ENCODE measurements at regions not wholly inside any gene's neighbourhood (a gene's known extent, or its start where the extent isn't known, plus 50 kb on each side); places are given as distances from the start of the nearest gene placed in this dataset.
"Not testable (repeated sequence)": the region's sequence is repeated elsewhere in the genome, so short reads cannot be mapped to it uniquely, and the experiment has no call there.

- DNase-seq (ENCODE audit: low spot score) = no peak
Measured at GRCh38 chr14:38716926-38717325, 386.1 kb downstream of the SEC23A start.

GRCh38 chr14:38710881-38711280 is 392.2 kb downstream of the SEC23A start:
- no peak for DNase-seq (ENCODE audit: low spot score)

DNA sequence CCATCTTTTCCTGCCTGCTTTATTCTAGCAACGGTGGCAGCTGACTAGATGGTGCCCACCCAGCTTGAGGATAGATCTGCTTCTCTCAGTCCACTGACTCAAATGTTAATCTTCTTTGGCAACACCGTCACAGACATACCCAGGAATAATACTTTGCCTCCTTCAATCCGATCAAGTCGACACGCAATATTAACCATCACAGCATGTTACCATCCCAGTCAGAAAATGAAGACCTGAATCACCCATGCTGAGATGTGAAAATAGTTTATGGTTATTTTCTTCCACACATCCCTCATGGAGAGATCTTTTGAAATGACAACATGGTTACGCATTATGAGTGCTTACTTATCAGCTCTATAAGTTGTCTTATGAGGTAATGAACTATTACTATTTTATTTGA is 392.8 kb downstream of the SEC23A start:
- DNase-seq (ENCODE audit: low spot score) = no peak

DNA sequence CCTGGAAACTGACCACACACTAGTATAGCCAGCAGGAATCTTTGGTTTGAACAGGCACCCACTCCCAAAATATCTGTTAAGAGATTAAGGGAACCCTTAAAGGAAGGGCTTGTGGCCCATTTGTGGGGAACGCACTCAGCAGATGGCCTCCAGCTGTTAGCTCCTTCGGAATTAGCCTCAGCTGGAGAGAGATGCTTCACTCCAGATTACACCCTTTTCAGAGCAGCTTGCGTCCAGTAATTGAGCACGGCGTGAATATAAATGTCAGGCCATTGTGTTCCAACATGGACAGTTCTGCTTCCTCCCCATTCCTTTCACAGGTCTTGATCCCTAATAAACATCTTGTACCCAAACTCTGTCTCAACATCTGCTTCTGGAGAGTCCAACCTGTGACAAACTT is 397.8 kb downstream of the SEC23A start:
- no peak for DNase-seq (ENCODE audit: low spot score)

GRCh38 chr14:38704220-38704619 is 398.8 kb downstream of the SEC23A start:
- no peak for DNase-seq (ENCODE audit: low spot score)

DNA sequence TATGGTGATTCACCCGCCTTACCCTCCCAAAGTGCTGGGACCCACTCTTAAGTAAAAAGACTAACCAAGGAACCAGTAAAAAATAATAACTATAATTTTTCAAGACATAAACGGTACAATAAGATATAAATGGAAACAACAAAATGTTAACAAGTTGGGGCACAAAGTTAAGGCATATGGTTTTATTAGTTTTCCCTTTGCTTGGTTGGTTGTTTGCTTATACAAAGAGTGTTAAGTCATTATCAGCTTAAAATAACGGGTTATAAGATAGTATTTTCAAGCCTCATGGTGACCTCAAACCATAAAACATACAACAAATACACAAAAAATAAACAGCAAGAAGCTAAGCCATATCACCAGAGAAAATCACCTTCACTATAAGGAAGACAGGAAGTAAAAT is 406.1 kb downstream of the SEC23A start:
- no peak for DNase-seq (ENCODE audit: low spot score)

DNA sequence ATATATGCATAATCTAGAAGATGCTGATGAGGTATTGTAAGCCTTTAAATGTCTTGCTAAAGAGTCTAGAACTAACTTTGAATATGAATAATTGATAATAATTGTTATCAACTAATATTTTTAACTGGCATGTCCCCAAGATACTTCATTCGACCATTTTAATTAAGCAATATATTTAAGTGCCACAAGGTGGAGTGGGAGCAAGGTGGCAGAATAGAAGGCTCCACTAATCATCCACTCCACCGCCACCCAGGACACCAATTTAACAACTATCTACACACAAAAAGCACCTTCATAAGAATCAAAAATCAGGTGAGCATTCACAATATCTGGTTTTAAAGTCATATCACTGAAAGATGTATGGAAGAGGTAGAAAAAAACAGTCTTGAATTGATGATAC is 409.6 kb downstream of the SEC23A start:
- DNase-seq (ENCODE audit: low spot score) = no peak

GRCh38 chr14:38669027-38669426 is 413.1 kb upstream of the CLEC14A start:
- DNase-seq (ENCODE audit: low spot score) = no peak

- no peak for DNase-seq (ENCODE audit: low spot score)
Measured at GRCh38 chr14:38663382-38663781, 407.5 kb upstream of the CLEC14A start.

DNA sequence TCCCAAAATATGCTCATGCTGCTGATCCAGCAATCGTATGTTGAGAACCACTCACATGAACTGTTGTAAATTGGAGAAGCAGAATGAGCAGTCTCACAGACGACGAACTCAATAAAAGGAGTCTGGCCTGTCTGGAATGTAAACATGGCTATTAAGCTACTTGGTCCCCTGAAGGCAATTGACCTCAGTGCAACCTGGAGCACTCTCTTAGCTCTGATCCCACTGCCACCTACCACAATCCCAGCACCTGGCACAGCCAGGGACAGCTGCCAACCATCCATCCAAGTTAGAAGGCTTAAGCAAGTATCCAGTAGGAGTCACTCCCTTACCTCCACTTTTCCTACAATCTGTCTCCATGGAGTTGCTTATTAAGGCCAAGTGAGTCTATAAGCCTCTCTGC is 406.9 kb upstream of the CLEC14A start:
- no peak for DNase-seq (ENCODE audit: low spot score)

- DNase-seq (ENCODE audit: low spot score) = no peak
Measured at GRCh38 chr14:38646391-38646790, 390.5 kb upstream of the CLEC14A start.

DNA sequence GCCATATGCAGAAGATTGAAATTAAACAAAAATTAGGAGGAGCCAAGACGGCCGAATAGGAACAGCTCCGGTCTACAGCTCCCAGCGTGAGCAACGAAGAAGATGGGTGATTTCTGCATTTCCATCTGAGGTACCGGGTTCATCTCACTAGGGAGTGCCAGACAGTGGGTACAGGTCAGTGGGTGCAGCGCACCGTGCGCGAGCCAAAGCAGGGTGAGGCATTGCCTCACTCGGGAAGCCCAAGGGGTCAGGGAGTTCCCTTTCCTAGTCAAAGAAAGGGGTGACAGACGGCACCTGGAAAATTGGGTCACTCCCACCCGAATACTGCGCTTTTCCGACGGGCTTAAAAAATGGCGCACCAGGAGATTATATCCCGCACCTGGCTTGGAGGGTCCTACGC is 379.0 kb upstream of the CLEC14A start:
- DNase-seq (ENCODE audit: low spot score) = not testable (repeated sequence)

- no peak for DNase-seq (ENCODE audit: low spot score)
Measured at GRCh38 chr14:38629412-38629811, 373.5 kb upstream of the CLEC14A start.

- no peak for DNase-seq (ENCODE audit: low spot score)
Measured at GRCh38 chr14:38627163-38627562, 371.3 kb upstream of the CLEC14A start.

DNA sequence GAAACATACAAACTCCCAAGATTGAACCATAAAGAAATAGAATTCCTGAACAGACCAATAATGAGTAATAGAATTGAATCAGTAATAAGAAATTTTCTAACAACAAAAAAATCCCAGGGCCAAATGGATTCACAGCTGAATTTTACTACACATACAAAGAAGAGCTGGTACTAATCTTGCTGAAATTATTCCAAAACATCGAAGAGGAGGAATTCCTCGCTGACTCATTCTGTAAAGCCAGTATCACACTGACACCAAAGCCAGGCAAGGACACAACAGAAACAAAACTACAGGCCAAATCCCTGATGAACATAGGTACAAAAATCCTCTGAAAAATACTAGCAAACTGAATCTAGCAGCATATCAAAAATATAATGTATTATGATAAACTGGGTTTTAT is 367.8 kb upstream of the CLEC14A start:
- DNase-seq (ENCODE audit: low spot score) = no peak

- DNase-seq (ENCODE audit: low spot score) = peak; percentile 18
Measured at GRCh38 chr14:38618514-38618913, 362.6 kb upstream of the CLEC14A start.

- no peak for DNase-seq (ENCODE audit: low spot score)
Measured at GRCh38 chr14:38616959-38617358, 361.1 kb upstream of the CLEC14A start.

DNA sequence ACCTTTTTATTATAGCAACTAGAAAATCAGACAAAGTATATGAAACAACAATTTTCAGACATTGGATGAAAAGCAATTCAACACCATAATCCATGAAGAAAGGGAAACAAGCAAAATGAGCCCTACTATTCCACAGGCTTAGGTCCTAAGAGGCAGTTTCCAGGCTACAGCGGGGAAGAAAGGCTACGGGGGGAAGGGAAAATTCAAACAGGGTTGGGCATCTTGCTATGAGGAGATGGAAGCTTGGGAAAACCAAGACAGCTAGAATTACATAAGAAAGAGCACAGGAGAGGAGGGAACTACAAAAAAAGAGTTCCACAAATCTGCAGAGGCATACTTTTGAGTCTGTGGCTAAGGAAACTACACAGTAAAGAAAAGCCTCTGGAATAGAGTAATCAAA is 356.0 kb upstream of the CLEC14A start:
- DNase-seq (ENCODE audit: low spot score) = no peak

DNA sequence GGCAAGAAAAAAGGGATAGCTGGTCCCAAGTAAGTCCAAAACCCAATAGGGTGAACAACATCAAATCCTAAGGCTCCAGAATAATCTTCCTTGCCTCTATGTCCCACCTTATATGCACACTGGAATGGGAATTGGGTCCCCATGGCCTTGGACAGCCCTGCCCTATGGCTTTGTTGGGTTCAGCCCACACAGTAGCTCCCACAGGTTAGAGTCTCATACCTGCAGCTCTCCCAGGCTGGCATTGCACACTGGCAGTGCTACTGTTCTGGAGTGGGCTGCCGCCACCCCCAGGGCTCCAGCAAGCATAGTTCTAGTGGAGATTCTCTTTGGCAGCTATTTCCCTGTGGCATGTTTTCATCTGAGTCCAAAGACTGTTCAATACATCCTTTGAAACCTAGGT is 352.4 kb upstream of the CLEC14A start:
- no peak for DNase-seq (ENCODE audit: low spot score)

DNA sequence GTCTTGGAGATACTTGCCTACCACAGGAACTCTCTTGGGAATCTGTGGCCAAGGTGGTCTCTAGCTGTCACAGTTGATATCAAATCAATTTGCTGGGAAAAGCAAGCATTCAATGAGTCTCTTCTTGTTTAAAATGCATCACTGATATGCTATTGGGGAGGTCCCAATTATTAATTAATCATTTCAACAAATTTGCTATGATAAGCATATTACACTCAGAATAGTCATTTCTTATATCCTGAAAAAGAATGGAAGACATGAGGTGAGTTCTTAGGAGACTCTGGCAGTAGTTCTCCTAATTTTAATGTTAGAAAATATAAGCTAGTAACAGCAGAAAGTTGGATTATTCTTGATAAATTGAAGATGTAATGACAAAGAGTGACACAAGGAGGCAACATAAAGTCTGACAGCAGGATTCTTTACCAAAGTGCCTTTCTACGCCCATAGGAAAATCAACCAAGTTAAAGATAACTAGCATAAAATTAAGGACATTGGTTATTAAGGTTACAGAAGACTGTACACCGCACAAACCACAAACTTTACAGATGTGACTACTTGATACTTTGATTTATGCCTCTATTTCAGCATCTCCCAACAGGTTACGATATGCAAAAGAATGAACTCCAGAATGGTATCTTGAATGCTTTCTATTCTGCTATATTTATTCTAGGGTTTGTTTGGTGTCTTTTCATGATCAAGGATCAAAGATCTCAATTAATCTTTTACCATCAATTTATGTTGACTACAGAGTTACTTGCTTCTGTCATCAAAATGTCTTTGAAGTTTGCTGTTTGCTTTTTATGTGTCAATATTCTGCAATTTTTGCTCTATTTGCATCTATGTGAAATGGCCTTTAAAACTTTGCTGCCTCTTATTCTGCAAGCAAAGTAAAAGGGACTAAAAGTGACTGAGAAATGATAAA is 349.6 kb upstream of the CLEC14A start:
- DNase-seq (ENCODE audit: low spot score) = peak; percentile 3

DNA sequence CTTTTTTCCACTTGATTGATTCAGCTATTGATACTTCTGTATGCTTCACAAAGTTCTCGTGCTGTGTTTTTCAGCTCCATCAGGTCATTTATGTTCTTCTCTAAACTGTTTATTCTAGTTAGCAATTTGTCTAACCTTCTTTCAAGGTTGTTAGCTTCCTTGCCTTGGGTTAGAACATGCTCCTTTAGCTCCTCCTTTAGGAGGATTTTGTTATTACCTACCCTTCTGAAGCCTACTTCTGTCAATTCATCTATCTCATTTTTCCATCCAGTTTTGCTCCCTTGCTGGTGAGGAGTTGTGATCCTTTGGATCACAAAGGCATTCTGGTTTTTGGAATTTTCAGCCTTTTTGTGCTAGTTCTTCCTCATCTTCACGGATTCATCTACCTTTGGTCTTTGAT is 344.7 kb upstream of the CLEC14A start:
- DNase-seq (ENCODE audit: low spot score) = not testable (repeated sequence)

- no peak for DNase-seq (ENCODE audit: low spot score)
Measured at GRCh38 chr14:38593476-38593875, 337.6 kb upstream of the CLEC14A start.

DNA sequence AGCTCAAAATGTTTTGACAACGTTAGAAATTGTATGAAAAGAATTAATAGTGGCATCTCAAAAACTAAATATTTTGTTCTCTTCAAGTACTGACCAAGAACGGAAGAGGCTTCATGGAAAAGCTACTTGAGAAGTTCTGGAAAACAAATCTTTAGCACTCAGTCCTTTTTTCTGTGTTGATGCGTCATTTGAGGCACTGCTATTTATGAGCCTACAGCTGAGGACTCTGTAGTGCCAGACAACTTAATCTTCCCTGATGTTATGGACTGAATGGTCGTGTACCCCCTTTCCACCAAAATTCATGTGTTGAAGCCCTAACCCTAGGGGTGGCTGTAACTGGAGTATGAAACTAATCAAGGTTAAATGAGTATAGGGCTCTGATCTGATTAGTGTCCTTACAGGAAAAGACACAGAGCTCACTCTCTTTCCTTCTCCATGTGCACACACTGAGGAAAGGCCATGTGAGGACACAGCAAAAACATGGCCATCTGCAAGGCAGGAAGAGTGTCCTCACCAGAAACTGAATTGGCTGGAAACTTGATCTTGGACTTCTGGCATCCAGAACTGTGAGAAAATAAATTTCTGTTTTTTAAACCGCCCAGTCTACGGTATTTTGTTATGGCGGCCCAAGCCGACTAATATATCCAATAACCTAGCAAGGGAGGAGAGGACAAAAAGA is 337.0 kb upstream of the CLEC14A start:
- no peak for DNase-seq (ENCODE audit: low spot score)

Measured in RKO (cell line).